ENCODE measurements at regions not wholly inside any gene's neighbourhood (a gene's known extent, or its start where the extent isn't known, plus 50 kb on each side); places are given as distances from the start of the nearest gene placed in this dataset.

DNA sequence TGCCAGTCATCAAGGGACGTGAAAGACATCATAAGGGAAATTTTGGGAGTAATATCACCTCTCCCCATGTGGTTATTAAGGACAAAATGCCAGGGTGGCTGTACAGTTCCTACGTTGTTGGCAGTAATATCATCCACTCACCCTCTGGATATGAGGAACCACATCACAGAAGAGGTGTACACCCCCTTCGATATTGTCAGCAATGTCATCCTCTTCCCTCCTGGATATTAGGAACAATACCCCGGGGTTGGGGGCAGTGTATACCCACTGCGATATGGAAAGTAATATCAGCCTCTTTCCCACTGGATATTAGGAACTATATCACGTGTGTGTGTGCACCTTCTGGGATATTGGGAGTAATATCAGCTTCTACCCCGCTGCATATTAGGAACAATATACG lies 1933.3 kb downstream of the SUCLG1 start:
- Histone ChIP-seq H3K27me3 (no peaks in the 10 kb centered on the region), H3K9me3 (peaks cover 13% of the 10 kb centered on the region), H3K4me1 (no peaks in the 10 kb centered on the region), H3K36me3 (no peaks in the 10 kb centered on the region), H3K27ac (no peak overlapping the region), H3K4me3 (no peak overlapping the region)
- no peak for DNase-seq (ENCODE audit: low spot score in 2 of 2)
- 90% methylated on average over 8 of the region's 8 CpGs for WGBS
- no peak for TF ChIP-seq EP300 (IDR thresholded peaks at IDR 0.05)
- TF ChIP-seq CTCF (IDR thresholded peaks at IDR 0.05), result no peak
- no peak for TF ChIP-seq POLR2AphosphoS5 (IDR thresholded peaks at IDR 0.05)
- TF ChIP-seq POLR2A (IDR thresholded peaks at IDR 0.05), result no peak

- Histone ChIP-seq H3K36me3 (no peaks in the 10 kb centered on the region), H3K9me3 (peaks cover 10% of the 10 kb centered on the region), H3K27ac (no peak overlapping the region), H3K4me3 (no peak overlapping the region), H3K4me1 (no peaks in the 10 kb centered on the region), H3K27me3 (no peaks in the 10 kb centered on the region)
- TF ChIP-seq POLR2AphosphoS5 (IDR thresholded peaks at IDR 0.05), result no peak
- no peak for TF ChIP-seq CTCF (IDR thresholded peaks at IDR 0.05)
- TF ChIP-seq EP300 (IDR thresholded peaks at IDR 0.05), result no peak
- no peak for TF ChIP-seq POLR2A (IDR thresholded peaks at IDR 0.05)
- DNase-seq (ENCODE audit: low spot score in 2 of 2), result no peak
- WGBS, result 89% methylated on average over 7 of the region's 7 CpGs
Observed at GRCh38 chr2:82524826-82525225, 1934.3 kb downstream of the SUCLG1 start.

DNA sequence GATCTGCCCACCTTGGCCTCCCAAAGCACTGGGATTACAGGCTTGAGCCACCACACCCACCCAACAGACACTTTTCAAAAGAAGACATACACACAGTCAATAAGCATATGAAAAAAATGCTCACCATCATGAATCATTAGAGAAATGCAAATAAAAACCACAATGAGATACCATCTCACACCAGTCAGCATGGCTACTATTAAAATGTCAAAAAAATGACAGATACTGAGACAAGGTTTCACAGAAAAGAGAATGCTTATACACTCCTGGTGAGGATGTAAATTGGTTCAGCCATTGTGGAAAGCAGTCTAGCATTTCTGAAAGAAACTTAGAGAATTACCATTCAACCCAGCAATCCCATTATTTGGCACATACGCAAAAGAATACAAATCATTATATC lies 1947.2 kb downstream of the SUCLG1 start:
- no peak for DNase-seq (ENCODE audit: low spot score in 2 of 2)
- WGBS, result 97% methylated on average over 1 of the region's 1 CpG
- Histone ChIP-seq H3K27me3 (no peaks in the 10 kb centered on the region), H3K27ac (no peak overlapping the region), H3K9me3 (peaks cover 5% of the 10 kb centered on the region), H3K4me3 (no peak overlapping the region), H3K4me1 (no peaks in the 10 kb centered on the region), H3K36me3 (no peaks in the 10 kb centered on the region)
- TF ChIP-seq POLR2A (IDR thresholded peaks at IDR 0.05) (no peak), CTCF (IDR thresholded peaks at IDR 0.05) (no peak), EP300 (IDR thresholded peaks at IDR 0.05) (no peak), POLR2AphosphoS5 (IDR thresholded peaks at IDR 0.05) (no peak)

GRCh38 chr2:82508702-82509101 lies 1950.4 kb downstream of the SUCLG1 start:
- no peak for DNase-seq (ENCODE audit: low spot score in 2 of 2)
- Histone ChIP-seq H3K27me3 (no peaks in the 10 kb centered on the region), H3K4me3 (no peak overlapping the region), H3K27ac (no peak overlapping the region), H3K9me3 (peaks cover 5% of the 10 kb centered on the region), H3K4me1 (no peaks in the 10 kb centered on the region), H3K36me3 (no peaks in the 10 kb centered on the region)
- no peak for TF ChIP-seq POLR2AphosphoS5 (IDR thresholded peaks at IDR 0.05)
- TF ChIP-seq CTCF (IDR thresholded peaks at IDR 0.05), result no peak
- no peak for TF ChIP-seq POLR2A (IDR thresholded peaks at IDR 0.05)
- TF ChIP-seq EP300 (IDR thresholded peaks at IDR 0.05), result no peak
- 100% methylated on average over 1 of the region's 2 CpGs for WGBS

DNA sequence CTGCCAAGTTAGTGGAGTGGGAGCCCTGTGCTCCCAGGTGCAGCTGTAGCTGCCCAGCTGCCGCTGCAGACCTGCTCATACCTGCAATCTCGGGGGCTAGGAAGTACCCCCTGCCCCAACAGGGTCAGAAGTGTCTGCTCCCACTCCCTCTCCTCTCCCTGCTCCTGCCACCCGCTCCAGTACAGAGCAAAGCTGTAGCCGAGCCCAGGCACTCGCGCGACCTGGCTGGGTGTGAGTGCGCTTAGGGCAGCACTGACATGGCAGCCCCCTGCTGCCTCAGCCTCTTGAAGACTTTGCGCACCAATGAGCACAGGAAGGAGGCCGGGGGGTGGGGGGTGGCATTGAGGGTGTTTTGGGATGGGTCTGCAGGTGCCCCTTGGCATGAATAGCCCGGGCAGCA lies 1951.4 kb downstream of the SUCLG1 start:
- DNase-seq (ENCODE audit: low spot score in 2 of 2), result no peak
- H3K27me3 ChIP-seq, result no peaks in the 10 kb centered on the region
- no peak for TF ChIP-seq POLR2AphosphoS5 (IDR thresholded peaks at IDR 0.05)
- TF ChIP-seq EP300 (IDR thresholded peaks at IDR 0.05), result no peak
- no peak for TF ChIP-seq CTCF (IDR thresholded peaks at IDR 0.05)
- TF ChIP-seq POLR2A (IDR thresholded peaks at IDR 0.05), result no peak
- H3K36me3 ChIP-seq, result no peaks in the 10 kb centered on the region
- no peaks in the 10 kb centered on the region for H3K4me1 ChIP-seq
- no peak overlapping the region for H3K27ac ChIP-seq
- H3K9me3 ChIP-seq, result peaks cover 5% of the 10 kb centered on the region
- WGBS, result 80% methylated on average over 2 of the region's 11 CpGs
- H3K4me3 ChIP-seq, result no peak overlapping the region
